IPS DF 6.9 (cell line): ENCODE measurements at regions not wholly inside any gene's neighbourhood (a gene's known extent, or its start where the extent isn't known, plus 50 kb on each side); places are given as distances from the start of the nearest gene placed in this dataset.

ENCODE experiments used
- DNase-seq: peaks from one replicate; pipeline ENCODE4 v3.0.0-alpha.2; 2013; ENCODE audit warnings: low read depth, low spot score
- H3K27ac ChIP-seq: one replicate; pipeline ENCODE4 v1.5.1; 2013; ENCODE audit warnings: low read length, control low read depth
- H3K27me3 ChIP-seq: 2 replicates; pipeline ENCODE4 v1.6.1; 2013; ENCODE audit warnings: mild to moderate bottlenecking, low read length; ENCODE audit not compliant: control insufficient read depth, insufficient read depth
- H3K36me3 ChIP-seq: 2 replicates; pipeline ENCODE4 v1.6.1; 2013; ENCODE audit warnings: low read length; ENCODE audit not compliant: control insufficient read depth, insufficient read depth
- H3K4me1 ChIP-seq: 2 replicates; pipeline ENCODE4 v1.6.1; 2013; ENCODE audit warnings: low read length; ENCODE audit not compliant: control insufficient read depth, insufficient read depth
- H3K4me3 ChIP-seq: 2 replicates; pipeline ENCODE4 v1.5.1; 2013; ENCODE audit warnings: mild to moderate bottlenecking, low read length
- H3K9me3 ChIP-seq: 2 replicates; pipeline ENCODE4 v1.6.1; 2013; ENCODE audit warnings: low read length, inconsistent platforms; ENCODE audit not compliant: control insufficient read depth, insufficient read depth
- WGBS: extraction: QIAGEN DNeasy Blood & Tissue Kit; methylation state at CpG from one replicate; pipeline ENCODE4 v1.1.7; 2013; ENCODE audit warnings: mixed read lengths, missing lambda C conversion rate; ENCODE audit not compliant: insufficient read length, insufficient coverage; 5-methylcytosine and 5-hydroxymethylcytosine counted together

- H3K27me3 ChIP-seq = no peaks in the 10 kb centered on the region
- no peak for DNase-seq
- no peaks in the 10 kb centered on the region for H3K36me3 ChIP-seq
Observed at GRCh38 chr4:24235618-24236017, 345.8 kb upstream of the PPARGC1A start.

DNA sequence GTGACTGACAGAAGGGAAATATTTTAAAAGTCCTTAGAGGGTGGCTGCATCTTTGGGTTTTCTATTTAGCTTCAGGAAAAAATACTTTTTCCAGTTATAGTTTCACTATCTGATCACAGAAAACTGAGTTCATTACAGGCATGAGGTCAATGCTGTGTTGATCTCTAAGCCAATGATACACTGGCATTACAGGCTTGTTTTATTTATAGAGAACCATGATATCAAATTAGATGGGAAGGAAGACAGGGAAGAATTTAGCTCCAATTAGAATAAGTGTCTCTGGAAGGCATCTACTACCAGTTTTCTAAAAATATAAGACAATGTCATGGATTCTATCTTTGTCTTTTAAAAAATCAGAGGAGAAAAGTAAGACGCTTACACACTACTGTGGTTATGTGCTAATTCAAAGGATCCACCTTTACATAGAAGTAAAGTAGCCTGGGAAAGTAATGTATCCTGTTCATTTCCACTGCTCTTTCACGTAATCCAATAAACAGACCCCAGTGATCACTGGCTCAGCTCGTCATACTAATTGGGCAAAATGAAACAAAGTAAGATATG is 344.5 kb upstream of the PPARGC1A start:
- no CpG with 5 or more reads among the region's 3 CpGs for WGBS

More at GRCh38 chr4:24235618-24236017, 345.8 kb upstream of the PPARGC1A start:
- H3K27ac ChIP-seq = no peak overlapping the region
- no peaks in the 10 kb centered on the region; the same call in 1 of the 2 replicates for H3K9me3 ChIP-seq
- H3K4me3 ChIP-seq = no peak overlapping the region
- H3K4me1 ChIP-seq = no peaks in the 10 kb centered on the region

DNA sequence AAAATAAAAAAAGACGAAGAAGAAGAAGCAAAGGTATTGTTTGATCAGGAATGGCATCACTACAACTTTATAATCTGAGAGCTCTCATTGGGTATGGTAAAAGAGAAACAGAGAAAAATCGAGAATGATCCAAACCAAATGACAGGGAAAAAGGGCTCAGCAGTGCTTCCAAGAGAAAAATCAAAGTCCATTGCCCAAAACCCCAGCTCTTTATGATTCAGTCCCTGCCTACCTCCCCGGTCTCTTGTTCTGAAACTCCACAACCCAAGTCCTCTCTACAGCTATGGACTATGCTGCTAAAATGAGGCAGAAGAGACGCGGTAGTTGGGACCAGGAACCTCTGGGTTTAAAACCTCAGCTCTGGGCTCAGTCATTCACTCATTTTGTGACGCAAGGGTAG is 341.1 kb upstream of the PPARGC1A start:
- Histone ChIP-seq H3K4me1 (no peaks in the 10 kb centered on the region), H3K4me3 (no peak overlapping the region), H3K27ac (no peak overlapping the region), H3K9me3 (no peaks in the 10 kb centered on the region), H3K36me3 (no peaks in the 10 kb centered on the region), H3K27me3 (no peaks in the 10 kb centered on the region)
- WGBS = no CpG with 5 or more reads among the region's 6 CpGs
- no peak for DNase-seq

More for the DNA sequence above, 344.5 kb upstream of the PPARGC1A start:
- Histone ChIP-seq H3K4me3 (no peak overlapping the region), H3K36me3 (no peaks in the 10 kb centered on the region), H3K27me3 (no peaks in the 10 kb centered on the region), H3K27ac (no peak overlapping the region), H3K4me1 (no peaks in the 10 kb centered on the region), H3K9me3 (no peaks in the 10 kb centered on the region; the same call in 1 of the 2 replicates)
- no peak for DNase-seq

DNA sequence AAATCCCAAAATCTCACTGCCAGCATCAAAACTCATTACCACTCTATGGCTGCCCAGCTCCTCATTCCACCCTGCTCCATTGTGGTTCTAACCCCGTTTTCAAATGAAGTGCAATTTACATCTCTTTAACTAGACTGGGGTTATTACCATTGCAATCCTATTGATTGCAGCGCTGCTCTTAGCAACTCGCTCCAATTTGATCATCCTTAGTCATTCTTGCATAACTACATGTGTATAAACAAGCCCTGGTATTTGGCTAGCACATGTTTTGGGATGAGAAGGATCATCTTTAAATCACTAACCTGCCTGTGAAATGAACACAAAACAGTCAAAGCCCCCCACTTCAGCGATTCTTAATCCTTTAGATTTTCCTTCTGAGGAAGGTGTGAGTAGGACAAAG is 340.1 kb upstream of the PPARGC1A start:
- Histone ChIP-seq H3K9me3 (no peaks in the 10 kb centered on the region), H3K36me3 (no peaks in the 10 kb centered on the region), H3K4me3 (no peak overlapping the region), H3K4me1 (no peaks in the 10 kb centered on the region), H3K27ac (no peak overlapping the region), H3K27me3 (no peaks in the 10 kb centered on the region)
- no peak for DNase-seq
- no CpG with 5 or more reads among the region's 4 CpGs for WGBS

GRCh38 chr4:24228692-24229091 is 338.8 kb upstream of the PPARGC1A start:
- H3K27me3 ChIP-seq = no peaks in the 10 kb centered on the region
- H3K36me3 ChIP-seq = no peaks in the 10 kb centered on the region
- H3K4me3 ChIP-seq = no peak overlapping the region
- DNase-seq = no peak
- H3K27ac ChIP-seq = no peak overlapping the region
- no peaks in the 10 kb centered on the region for H3K9me3 ChIP-seq
- H3K4me1 ChIP-seq = no peaks in the 10 kb centered on the region
- WGBS = no CpG with 5 or more reads among the region's 4 CpGs

GRCh38 chr4:24226667-24227066 is 336.8 kb upstream of the PPARGC1A start:
- Histone ChIP-seq H3K36me3 (no peaks in the 10 kb centered on the region), H3K4me1 (no peaks in the 10 kb centered on the region), H3K27me3 (no peaks in the 10 kb centered on the region), H3K4me3 (no peak overlapping the region), H3K27ac (no peak overlapping the region), H3K9me3 (no peaks in the 10 kb centered on the region)
- no CpG with 5 or more reads among the region's 4 CpGs for WGBS
- no peak for DNase-seq

GRCh38 chr4:24226023-24226422 is 336.2 kb upstream of the PPARGC1A start:
- Histone ChIP-seq H3K36me3 (no peaks in the 10 kb centered on the region), H3K27ac (no peak overlapping the region), H3K4me1 (no peaks in the 10 kb centered on the region), H3K27me3 (no peaks in the 10 kb centered on the region), H3K9me3 (no peaks in the 10 kb centered on the region), H3K4me3 (no peak overlapping the region)
- no CpG with 5 or more reads among the region's 10 CpGs for WGBS
- DNase-seq = no peak

GRCh38 chr4:24224446-24224845 is 334.6 kb upstream of the PPARGC1A start:
- WGBS = no CpG with 5 or more reads among the region's 4 CpGs
- no peak for DNase-seq
- Histone ChIP-seq H3K9me3 (no peaks in the 10 kb centered on the region), H3K27ac (no peak overlapping the region), H3K4me1 (no peaks in the 10 kb centered on the region), H3K36me3 (no peaks in the 10 kb centered on the region), H3K27me3 (no peaks in the 10 kb centered on the region), H3K4me3 (no peak overlapping the region)

DNA sequence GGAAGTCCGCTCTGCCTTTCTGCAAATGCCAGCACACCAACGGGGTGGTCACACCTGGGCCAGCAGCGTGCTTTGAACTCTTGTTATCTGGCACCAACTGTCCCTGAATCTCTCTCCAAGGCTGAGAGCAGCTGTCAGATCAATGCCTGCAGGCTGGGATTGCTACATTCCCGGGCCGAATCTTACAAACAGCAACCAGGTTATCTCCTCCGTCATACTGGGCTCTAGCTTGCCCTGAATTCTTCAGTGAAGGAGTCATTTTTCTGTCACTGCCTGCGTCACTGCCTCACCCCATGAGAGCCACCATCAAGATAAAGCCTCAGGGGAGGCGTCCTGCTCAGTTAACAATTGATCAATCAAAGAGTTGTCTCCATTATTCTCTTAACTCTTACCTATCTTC is 329.4 kb upstream of the PPARGC1A start:
- DNase-seq = no peak
- Histone ChIP-seq H3K27me3 (no peaks in the 10 kb centered on the region), H3K36me3 (no peaks in the 10 kb centered on the region), H3K4me3 (no peak overlapping the region), H3K27ac (no peak overlapping the region), H3K9me3 (no peaks in the 10 kb centered on the region), H3K4me1 (no peaks in the 10 kb centered on the region)
- no CpG with 5 or more reads among the region's 8 CpGs for WGBS

GRCh38 chr4:24218566-24218965 is 328.7 kb upstream of the PPARGC1A start:
- no peaks in the 10 kb centered on the region for H3K9me3 ChIP-seq
- H3K36me3 ChIP-seq = no peaks in the 10 kb centered on the region
- H3K27ac ChIP-seq = no peak overlapping the region
- no peaks in the 10 kb centered on the region for H3K27me3 ChIP-seq
- DNase-seq = no peak
- H3K4me1 ChIP-seq = no peaks in the 10 kb centered on the region
- no peak overlapping the region for H3K4me3 ChIP-seq

GRCh38 chr4:24214796-24215195 is 324.9 kb upstream of the PPARGC1A start:
- no peaks in the 10 kb centered on the region for H3K9me3 ChIP-seq
- no peaks in the 10 kb centered on the region for H3K27me3 ChIP-seq
- no peak overlapping the region for H3K27ac ChIP-seq
- no peaks in the 10 kb centered on the region for H3K36me3 ChIP-seq
- WGBS = no CpG with 5 or more reads among the region's 3 CpGs
- no peaks in the 10 kb centered on the region; the same call in 1 of the 2 replicates for H3K4me1 ChIP-seq
- no peak for DNase-seq
- H3K4me3 ChIP-seq = no peak overlapping the region
